ENCODE measurements at regions not wholly inside any gene's neighbourhood (a gene's known extent, or its start where the extent isn't known, plus 50 kb on each side); places are given as distances from the start of the nearest gene placed in this dataset.

DNA sequence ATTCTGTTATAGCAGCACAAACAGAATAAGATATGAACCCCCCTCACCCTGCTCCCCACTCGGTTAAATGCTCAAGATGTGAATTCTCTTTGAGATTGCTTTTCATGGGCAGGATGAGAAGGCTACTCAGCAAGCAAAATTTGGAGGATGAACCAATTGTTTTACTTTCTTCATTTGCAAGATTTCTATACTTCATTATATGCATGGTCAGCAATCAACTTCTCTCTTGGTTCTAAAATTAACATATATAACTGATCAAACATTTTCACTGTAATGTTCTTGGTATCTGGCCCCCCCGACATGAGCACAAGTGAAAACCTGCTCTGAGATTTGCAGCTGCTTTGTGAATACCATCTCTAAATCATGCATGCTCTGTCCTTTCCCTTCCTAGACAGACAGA lies 556.1 kb upstream of the MDFIC2 start:
- TF ChIP-seq, protein P1, sequence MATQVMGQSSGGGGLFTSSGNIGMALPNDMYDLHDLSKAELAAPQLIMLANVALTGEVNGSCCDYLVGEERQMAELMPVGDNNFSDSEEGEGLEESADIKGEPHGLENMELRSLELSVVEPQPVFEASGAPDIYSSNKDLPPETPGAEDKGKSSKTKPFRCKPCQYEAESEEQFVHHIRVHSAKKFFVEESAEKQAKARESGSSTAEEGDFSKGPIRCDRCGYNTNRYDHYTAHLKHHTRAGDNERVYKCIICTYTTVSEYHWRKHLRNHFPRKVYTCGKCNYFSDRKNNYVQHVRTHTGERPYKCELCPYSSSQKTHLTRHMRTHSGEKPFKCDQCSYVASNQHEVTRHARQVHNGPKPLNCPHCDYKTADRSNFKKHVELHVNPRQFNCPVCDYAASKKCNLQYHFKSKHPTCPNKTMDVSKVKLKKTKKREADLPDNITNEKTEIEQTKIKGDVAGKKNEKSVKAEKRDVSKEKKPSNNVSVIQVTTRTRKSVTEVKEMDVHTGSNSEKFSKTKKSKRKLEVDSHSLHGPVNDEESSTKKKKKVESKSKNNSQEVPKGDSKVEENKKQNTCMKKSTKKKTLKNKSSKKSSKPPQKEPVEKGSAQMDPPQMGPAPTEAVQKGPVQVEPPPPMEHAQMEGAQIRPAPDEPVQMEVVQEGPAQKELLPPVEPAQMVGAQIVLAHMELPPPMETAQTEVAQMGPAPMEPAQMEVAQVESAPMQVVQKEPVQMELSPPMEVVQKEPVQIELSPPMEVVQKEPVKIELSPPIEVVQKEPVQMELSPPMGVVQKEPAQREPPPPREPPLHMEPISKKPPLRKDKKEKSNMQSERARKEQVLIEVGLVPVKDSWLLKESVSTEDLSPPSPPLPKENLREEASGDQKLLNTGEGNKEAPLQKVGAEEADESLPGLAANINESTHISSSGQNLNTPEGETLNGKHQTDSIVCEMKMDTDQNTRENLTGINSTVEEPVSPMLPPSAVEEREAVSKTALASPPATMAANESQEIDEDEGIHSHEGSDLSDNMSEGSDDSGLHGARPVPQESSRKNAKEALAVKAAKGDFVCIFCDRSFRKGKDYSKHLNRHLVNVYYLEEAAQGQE (IDR thresholded peaks at IDR 0.05; ENCODE audit: low read depth) = no peak
- TF ChIP-seq MAX (IDR thresholded peaks at IDR 0.05) = no peak
